Memory B cell (primary cell): ENCODE measurements at regions not wholly inside any gene's neighbourhood (a gene's known extent, or its start where the extent isn't known, plus 50 kb on each side); places are given as distances from the start of the nearest gene placed in this dataset.

Experiments
- ATAC-seq: fragments of 150-1000 bp; cut with Tn5 transposase; 2 replicates; pipeline ENCODE4 v1.10.0; 2021; ENCODE audit warnings: low read depth, mild to moderate bottlenecking, moderate library complexity
- DNase-seq, 2 donors: peaks; one replicate each; pipeline ENCODE4 v3.0.0; 2022; ENCODE audit warnings: low spot score in 2 of 2
- H3K27ac Mint-ChIP-seq: one replicate; pipeline ENCODE4 v1.8.0; 2022; ENCODE audit warnings: mild to moderate bottlenecking, moderate library complexity, mixed read lengths
- H3K27me3 Mint-ChIP-seq: one replicate; pipeline ENCODE4 v1.8.0; 2022; ENCODE audit warnings: mixed read lengths
- H3K36me3 Mint-ChIP-seq: one replicate; pipeline ENCODE4 v1.8.0; 2022; ENCODE audit warnings: mild to moderate bottlenecking, mixed read lengths
- H3K4me1 Mint-ChIP-seq: one replicate; pipeline ENCODE4 v1.8.0; 2022; ENCODE audit warnings: mixed read lengths
- H3K4me3 Mint-ChIP-seq: one replicate; pipeline ENCODE4 v1.8.0; 2022; ENCODE audit warnings: mild to moderate bottlenecking, moderate library complexity, mixed read lengths
- H3K9me3 Mint-ChIP-seq: one replicate; pipeline ENCODE4 v1.8.0; 2022; ENCODE audit warnings: mixed read lengths

- no peak for DNase-seq
- no peaks in the 10 kb centered on the region for H3K4me1 Mint-ChIP-seq
- no peaks in the 10 kb centered on the region for H3K9me3 Mint-ChIP-seq
- no peak overlapping the region for H3K27ac Mint-ChIP-seq
- no peak for ATAC-seq
- no peak overlapping the region for H3K4me3 Mint-ChIP-seq
- H3K27me3 Mint-ChIP-seq: no peaks in the 10 kb centered on the region
- H3K36me3 Mint-ChIP-seq: no peaks in the 10 kb centered on the region
These were observed 280.8 kb downstream of the C12orf75 start for GRCh38 chr12:105611340-105611739.

GRCh38 chr12:105613269-105613668 lies 282.8 kb downstream of the C12orf75 start:
- Mint-ChIP-seq H3K36me3 (no peaks in the 10 kb centered on the region), H3K4me1 (no peaks in the 10 kb centered on the region), H3K27ac (no peak overlapping the region), H3K9me3 (peaks cover 2% of the 10 kb centered on the region), H3K4me3 (no peak overlapping the region), H3K27me3 (peaks cover 3% of the 10 kb centered on the region)
- no peak for ATAC-seq
- DNase-seq: no peak

DNA sequence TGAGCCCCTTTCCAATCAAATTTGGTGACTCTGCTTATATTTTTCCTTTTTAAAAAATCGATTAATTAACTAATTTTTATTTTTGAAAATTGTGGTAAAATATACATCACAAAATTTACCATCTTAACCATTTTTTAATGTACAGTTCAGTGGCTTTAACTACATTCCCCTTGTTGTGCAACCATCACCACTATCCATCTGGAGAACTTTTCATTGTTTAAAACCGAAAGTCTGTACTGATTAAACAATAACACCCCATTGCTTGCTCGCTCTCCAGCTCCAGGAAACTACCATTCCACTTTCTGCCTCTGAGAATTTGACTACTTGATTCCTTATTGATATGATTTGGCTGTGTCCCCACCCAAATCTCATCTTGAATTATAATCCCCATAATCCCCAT lies 283.4 kb downstream of the C12orf75 start:
- ATAC-seq: no peak
- DNase-seq: no peak
- peaks cover 3% of the 10 kb centered on the region for H3K27me3 Mint-ChIP-seq
- H3K27ac Mint-ChIP-seq: no peak overlapping the region
- H3K9me3 Mint-ChIP-seq: peaks cover 2% of the 10 kb centered on the region
- H3K4me3 Mint-ChIP-seq: no peak overlapping the region
- H3K4me1 Mint-ChIP-seq: no peaks in the 10 kb centered on the region
- H3K36me3 Mint-ChIP-seq: no peaks in the 10 kb centered on the region

DNA sequence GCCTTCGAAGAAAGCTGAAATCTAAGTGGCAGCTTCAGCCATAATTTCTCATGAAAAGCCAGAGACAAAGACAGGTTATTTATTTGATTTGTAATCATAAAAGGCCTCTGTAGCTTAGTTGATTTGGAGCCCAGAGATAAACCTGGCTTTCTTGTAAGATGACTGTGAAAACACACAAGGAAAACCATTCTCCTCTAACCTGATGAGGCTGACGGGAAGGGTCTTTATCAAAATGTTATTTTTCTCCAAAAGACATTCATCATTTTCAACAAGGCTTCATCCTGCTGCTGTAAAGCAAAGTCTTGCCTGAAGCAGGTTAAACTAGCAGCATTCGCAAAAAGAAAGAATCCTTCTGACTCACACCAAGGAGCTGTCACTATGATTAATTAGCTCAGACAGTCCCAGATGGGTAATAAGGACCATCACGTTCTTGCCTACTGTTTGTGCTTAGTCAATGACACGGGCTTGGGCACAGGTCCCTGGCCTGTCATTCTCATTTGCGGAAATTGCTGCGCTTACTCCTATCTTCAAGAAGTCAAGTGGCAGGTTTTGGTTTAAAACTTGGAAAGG lies 286.6 kb downstream of the C12orf75 start:
- H3K27me3 Mint-ChIP-seq: peaks cover 3% of the 10 kb centered on the region
- H3K36me3 Mint-ChIP-seq: no peaks in the 10 kb centered on the region
- H3K4me3 Mint-ChIP-seq: no peak overlapping the region
- H3K27ac Mint-ChIP-seq: no peak overlapping the region
- no peak for ATAC-seq
- no peak for DNase-seq
- H3K9me3 Mint-ChIP-seq: peaks cover 4% of the 10 kb centered on the region
- H3K4me1 Mint-ChIP-seq: no peaks in the 10 kb centered on the region

DNA sequence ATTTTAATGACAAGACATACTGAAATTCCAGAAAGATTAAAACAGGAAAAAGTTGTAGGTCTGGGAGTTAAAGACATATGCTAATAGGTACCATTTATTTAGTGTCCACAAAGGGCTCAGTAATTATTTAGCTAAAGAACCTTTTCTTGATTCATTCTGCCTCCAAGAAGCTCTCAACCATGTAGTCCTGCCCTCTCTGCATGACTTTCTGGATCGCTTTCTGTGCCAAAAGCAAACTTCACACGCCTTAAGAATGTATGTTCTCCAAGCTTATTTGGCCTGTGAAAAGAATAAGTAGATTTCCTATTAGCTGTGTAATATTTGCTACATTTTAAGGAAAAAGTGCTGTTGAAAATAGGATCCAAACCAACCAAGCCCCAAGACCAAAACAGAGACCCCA lies 291.7 kb downstream of the C12orf75 start:
- Mint-ChIP-seq H3K36me3 (no peaks in the 10 kb centered on the region), H3K27me3 (peaks cover 5% of the 10 kb centered on the region), H3K27ac (no peak overlapping the region), H3K9me3 (peaks cover 4% of the 10 kb centered on the region), H3K4me1 (no peaks in the 10 kb centered on the region), H3K4me3 (no peak overlapping the region)
- DNase-seq (no peak), ATAC-seq (no peak)

DNA sequence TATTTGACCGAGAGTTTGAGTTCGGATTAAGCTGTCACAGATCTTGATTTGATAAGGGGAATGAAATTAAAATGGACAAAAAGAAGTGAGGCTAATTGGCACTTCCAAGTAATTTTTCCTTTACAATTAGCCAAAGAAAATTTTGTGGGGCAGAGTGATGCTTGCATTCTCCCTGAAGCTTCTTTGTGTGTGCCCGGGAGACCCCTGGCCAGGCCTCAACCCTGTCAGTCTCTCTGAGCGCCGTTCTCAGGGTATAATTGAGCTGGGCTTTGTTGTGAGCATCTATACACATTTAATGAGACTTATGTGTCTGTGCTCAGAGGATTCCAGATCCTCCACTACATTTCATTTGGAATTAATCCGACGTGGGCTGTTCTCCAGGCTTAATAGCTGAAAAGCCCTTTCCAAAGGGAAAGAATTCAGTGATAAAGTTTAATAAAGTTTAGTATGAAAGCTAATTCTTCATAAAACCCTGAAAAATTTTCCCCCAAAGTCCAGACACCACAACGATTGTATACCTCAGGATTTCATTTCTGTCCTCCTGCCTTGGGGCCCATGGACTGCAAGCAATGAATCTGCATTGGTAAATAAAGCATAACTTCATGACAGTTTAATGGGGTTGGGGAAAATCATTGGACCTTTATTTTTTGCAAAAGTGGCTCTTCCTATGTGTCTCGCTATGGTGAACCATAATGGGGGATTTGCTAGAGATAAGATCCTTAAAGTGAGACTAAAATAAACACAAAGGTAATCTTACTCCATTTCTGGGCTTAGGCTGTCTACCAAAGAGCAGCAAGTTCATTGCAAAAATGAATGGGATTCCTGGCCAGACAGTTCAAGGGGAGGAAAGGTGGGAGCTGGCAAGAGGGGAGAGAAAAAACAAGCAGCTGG lies 292.6 kb downstream of the C12orf75 start:
- no peak for ATAC-seq
- Mint-ChIP-seq H3K9me3 (peaks cover 2% of the 10 kb centered on the region), H3K4me3 (no peak overlapping the region), H3K27me3 (peaks cover 2% of the 10 kb centered on the region), H3K27ac (no peak overlapping the region), H3K4me1 (no peaks in the 10 kb centered on the region), H3K36me3 (no peaks in the 10 kb centered on the region)
- DNase-seq: no peak

GRCh38 chr12:105626653-105627052 lies 296.2 kb downstream of the C12orf75 start:
- no peaks in the 10 kb centered on the region for H3K36me3 Mint-ChIP-seq
- DNase-seq (no peak), ATAC-seq (no peak)
- no peak overlapping the region for H3K27ac Mint-ChIP-seq
- no peaks in the 10 kb centered on the region for H3K4me1 Mint-ChIP-seq
- H3K9me3 Mint-ChIP-seq: no peaks in the 10 kb centered on the region
- H3K4me3 Mint-ChIP-seq: no peak overlapping the region
- H3K27me3 Mint-ChIP-seq: peaks cover 2% of the 10 kb centered on the region

GRCh38 chr12:105637470-105637869 lies 307.0 kb downstream of the C12orf75 start:
- ATAC-seq (no peak), DNase-seq (no peak)
- Mint-ChIP-seq H3K27ac (no peak overlapping the region), H3K4me3 (no peak overlapping the region), H3K36me3 (no peaks in the 10 kb centered on the region), H3K27me3 (no peaks in the 10 kb centered on the region), H3K9me3 (peaks cover 4% of the 10 kb centered on the region), H3K4me1 (no peaks in the 10 kb centered on the region)

GRCh38 chr12:105640761-105641160 lies 310.3 kb downstream of the C12orf75 start:
- Mint-ChIP-seq H3K36me3 (no peaks in the 10 kb centered on the region), H3K27ac (no peak overlapping the region), H3K27me3 (peaks cover 4% of the 10 kb centered on the region), H3K9me3 (peaks cover 6% of the 10 kb centered on the region), H3K4me3 (no peak overlapping the region), H3K4me1 (no peaks in the 10 kb centered on the region)
- DNase-seq (no peak), ATAC-seq (no peak)

GRCh38 chr12:105641749-105642148 lies 311.3 kb downstream of the C12orf75 start:
- H3K4me1 Mint-ChIP-seq: no peaks in the 10 kb centered on the region
- H3K27ac Mint-ChIP-seq: no peak overlapping the region

GRCh38 chr12:105644770-105645169 lies 314.3 kb downstream of the C12orf75 start:
- Mint-ChIP-seq H3K4me1 (no peaks in the 10 kb centered on the region), H3K9me3 (peaks cover 9% of the 10 kb centered on the region), H3K27ac (no peak overlapping the region), H3K4me3 (no peak overlapping the region), H3K27me3 (peaks cover 5% of the 10 kb centered on the region), H3K36me3 (no peaks in the 10 kb centered on the region)
- ATAC-seq (no peak), DNase-seq (no peak)

More at GRCh38 chr12:105641749-105642148, 311.3 kb downstream of the C12orf75 start:
- Mint-ChIP-seq H3K9me3 (peaks cover 4% of the 10 kb centered on the region), H3K36me3 (no peaks in the 10 kb centered on the region), H3K27me3 (peaks cover 4% of the 10 kb centered on the region), H3K4me3 (no peak overlapping the region)
- DNase-seq (no peak), ATAC-seq (no peak)

DNA sequence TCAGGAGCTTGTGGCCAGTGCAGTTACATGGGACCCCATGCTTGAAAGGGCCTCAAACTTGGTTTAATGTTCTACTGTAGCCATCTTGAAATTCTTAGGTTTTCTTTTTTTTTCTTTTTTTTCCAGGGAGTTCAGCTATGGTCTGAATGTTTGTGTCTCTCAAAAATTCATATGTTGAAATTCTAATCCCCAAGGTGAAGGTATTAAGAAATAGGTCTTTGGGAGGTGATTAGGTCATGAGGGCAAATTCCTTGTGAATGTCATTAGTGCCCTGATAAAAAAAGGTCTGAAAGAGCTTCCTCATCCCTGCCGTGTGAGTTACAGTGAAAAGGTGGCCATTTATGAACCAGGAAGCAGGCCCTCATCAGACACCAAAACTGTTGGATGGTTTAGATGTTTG lies 324.1 kb downstream of the C12orf75 start:
- Mint-ChIP-seq H3K9me3 (peaks cover 3% of the 10 kb centered on the region), H3K4me3 (no peak overlapping the region), H3K4me1 (no peaks in the 10 kb centered on the region), H3K36me3 (no peaks in the 10 kb centered on the region), H3K27ac (no peak overlapping the region), H3K27me3 (peaks cover 6% of the 10 kb centered on the region)
- ATAC-seq (no peak), DNase-seq (no peak)

GRCh38 chr12:105658389-105658788 lies 327.9 kb downstream of the C12orf75 start:
- no peak for ATAC-seq
- peaks cover 10% of the 10 kb centered on the region for H3K27me3 Mint-ChIP-seq
- H3K36me3 Mint-ChIP-seq: no peaks in the 10 kb centered on the region
- no peak overlapping the region for H3K4me3 Mint-ChIP-seq
- no peak for DNase-seq
- H3K4me1 Mint-ChIP-seq: no peaks in the 10 kb centered on the region
- H3K27ac Mint-ChIP-seq: no peak overlapping the region
- H3K9me3 Mint-ChIP-seq: peaks cover 1% of the 10 kb centered on the region

DNA sequence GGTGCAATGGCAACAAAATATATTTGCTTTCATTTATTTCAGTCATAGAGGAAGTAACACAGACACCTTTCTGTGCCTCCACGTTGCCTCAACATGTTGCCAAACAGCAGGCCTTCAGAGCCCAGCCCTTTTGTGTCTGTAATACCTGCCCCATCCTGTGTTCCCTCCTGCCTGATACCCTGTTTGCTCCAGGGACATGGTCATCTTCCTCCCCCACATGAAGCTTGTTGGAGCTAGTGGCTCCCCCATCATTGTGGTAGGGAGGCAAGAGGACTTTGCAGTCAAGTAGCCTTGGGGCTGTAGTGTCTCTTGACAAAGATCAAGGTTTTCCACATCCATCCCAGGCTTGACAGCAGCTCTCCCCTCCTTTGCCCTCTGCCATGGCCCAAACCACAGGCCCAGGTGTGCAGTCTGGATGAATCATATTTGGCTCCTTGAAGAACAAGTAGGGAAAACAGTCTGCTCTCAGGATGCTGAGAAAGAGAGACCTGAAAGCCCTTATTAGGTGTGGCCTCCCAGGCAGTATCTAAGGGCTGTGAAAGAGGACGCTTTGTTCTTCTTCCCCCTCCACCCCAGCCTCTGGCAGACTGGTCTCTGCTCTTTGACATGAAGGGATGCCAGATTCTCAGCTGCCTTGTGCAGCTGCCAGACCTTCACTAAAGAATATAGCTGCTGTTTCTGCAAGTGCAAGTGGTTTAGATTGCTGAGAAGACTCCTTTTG lies 329.0 kb downstream of the C12orf75 start:
- ATAC-seq (no peak), DNase-seq (no peak)
- H3K4me3 Mint-ChIP-seq: no peak overlapping the region
- peaks cover 9% of the 10 kb centered on the region for H3K27me3 Mint-ChIP-seq
- no peak overlapping the region for H3K27ac Mint-ChIP-seq
- H3K36me3 Mint-ChIP-seq: no peaks in the 10 kb centered on the region
- no peaks in the 10 kb centered on the region for H3K4me1 Mint-ChIP-seq
- H3K9me3 Mint-ChIP-seq: peaks cover 1% of the 10 kb centered on the region
